GM23248 (cell line): ENCODE measurements at regions not wholly inside any gene's neighbourhood (a gene's known extent, or its start where the extent isn't known, plus 50 kb on each side); places are given as distances from the start of the nearest gene placed in this dataset.
A peak's percentile ranks its signal among the peaks of the same experiment; 100 is the strongest.

Experiments used
- DNase-seq: peaks from one replicate; pipeline ENCODE4 v3.0.0-alpha.2; 2015
- H2AFZ ChIP-seq: fragments of 200-600 bp; sonication (generic); 2 replicates; pipeline ENCODE4 v1.6.1; 2016; ENCODE audit warnings: antibody characterized with exemption
- H3F3A ChIP-seq: fragments of 200-600 bp; sonication (generic); 2 replicates; pipeline ENCODE4 v1.6.1; 2016; ENCODE audit warnings: mild to moderate bottlenecking, antibody characterized with exemption, mixed run types; ENCODE audit not compliant: insufficient read depth
- H3K27ac ChIP-seq: fragments of 200-600 bp; sonication (generic); 2 replicates; pipeline ENCODE4 v1.5.1; 2016; ENCODE audit warnings: mild to moderate bottlenecking
- H3K27me3 ChIP-seq: fragments of 200-600 bp; sonication (generic); replicated peaks from 2 replicates; pipeline ENCODE4 v1.6.1; 2016; ENCODE audit warnings: mild to moderate bottlenecking; ENCODE audit not compliant: insufficient read depth
- H3K36me3 ChIP-seq: fragments of 200-600 bp; sonication (generic); 2 replicates; pipeline ENCODE4 v1.6.1; 2016; ENCODE audit warnings: low read depth, mild to moderate bottlenecking
- H3K4me1 ChIP-seq: fragments of 200-600 bp; sonication (generic); 2 replicates; pipeline ENCODE4 v1.6.1; 2016; ENCODE audit warnings: mild to moderate bottlenecking; ENCODE audit not compliant: insufficient read depth
- H3K4me2 ChIP-seq: fragments of 200-600 bp; sonication (generic); one replicate; pipeline ENCODE4 v1.6.1; 2016; ENCODE audit warnings: mild to moderate bottlenecking; ENCODE audit not compliant: unreplicated experiment
- H3K4me3 ChIP-seq: fragments of 200-600 bp; sonication (generic); 2 replicates; pipeline ENCODE4 v1.5.1; 2016; ENCODE audit warnings: mild to moderate bottlenecking
- H3K79me2 ChIP-seq: fragments of 200-600 bp; sonication (generic); 2 replicates; pipeline ENCODE4 v1.6.1; 2016; ENCODE audit warnings: mild to moderate bottlenecking; ENCODE audit not compliant: insufficient read depth
- H3K9ac ChIP-seq: fragments of 200-600 bp; sonication (generic); 2 replicates; pipeline ENCODE4 v1.6.1; 2016; ENCODE audit warnings: mild to moderate bottlenecking
- H3K9me2 ChIP-seq: fragments of 200-600 bp; sonication (generic); 2 replicates; pipeline ENCODE4 v1.6.1; 2016; ENCODE audit warnings: mixed run types, mild to moderate bottlenecking, moderate library complexity; ENCODE audit not compliant: insufficient read depth
- H3K9me3 ChIP-seq: fragments of 200-600 bp; sonication (generic); one replicate; pipeline ENCODE4 v1.6.1; 2017; ENCODE audit warnings: low read depth
- H4K20me1 ChIP-seq: fragments of 200-600 bp; sonication (generic); 2 replicates; pipeline ENCODE4 v1.6.0; 2016; ENCODE audit not compliant: insufficient read depth
- EZH2 ChIP-seq: fragments of 200-600 bp; sonication (generic); IDR thresholded peaks from 2 replicates; pipeline ENCODE4 v1.6.1; 2018; ENCODE audit warnings: antibody characterized with exemption, mild to moderate bottlenecking; ENCODE audit not compliant: insufficient read depth, poor library complexity, severe bottlenecking
- EZH2phosphoT487 ChIP-seq: fragments of 200-600 bp; sonication (generic); IDR thresholded peaks from 2 replicates; pipeline ENCODE4 v1.6.1; 2018; ENCODE audit warnings: antibody characterized with exemption, moderate library complexity, mild to moderate bottlenecking, low read depth; ENCODE audit not compliant: insufficient read depth
- whole genome bisulfite sequencing, 2 experiments: methylation state at CpG; one replicate each; pipeline ENCODE4 v1.1.6; 2015 to 2017; ENCODE audit warnings: low lambda C conversion rate in 2 of 2, low coverage in 1 of 2; ENCODE audit errors: missing lambda C conversion rate in 2 of 2; 5-methylcytosine and 5-hydroxymethylcytosine counted together
- in situ Hi-C: fragments of 300-500 bp; cut with MboI; formaldehyde crosslinking; loops from 2 replicates; pipeline ENCODE4 v1.15.0; 2020

DNA sequence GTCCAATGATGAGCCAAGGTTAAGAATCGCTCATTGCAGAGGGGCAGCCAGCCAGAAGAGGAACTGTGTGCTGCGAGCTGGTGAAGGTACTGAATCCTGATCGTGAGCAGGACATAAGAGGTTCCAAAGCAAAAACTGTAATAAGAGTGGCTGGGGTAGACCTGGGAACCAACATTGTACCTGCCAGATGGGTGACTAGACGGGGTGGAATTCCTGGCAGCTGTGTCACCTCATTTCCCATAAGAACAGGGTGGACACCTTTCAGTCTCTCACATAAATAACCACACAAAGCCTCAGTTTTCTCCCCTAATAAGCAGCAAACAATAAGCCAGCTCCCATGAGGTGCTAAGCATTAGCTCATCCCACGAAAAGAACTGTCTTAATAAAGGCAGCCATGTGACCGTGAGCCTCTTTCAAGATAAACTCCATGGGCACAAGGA is 290.3 kb downstream of the SOX9 start:
- 87 to 89% methylated on average over 6 of the region's 6 CpGs for WGBS, 2 experiments
- TF ChIP-seq EZH2 (no peak), EZH2phosphoT487 (no peak)
- Histone ChIP-seq H3K9me3 (no peaks in the 10 kb centered on the region), H4K20me1 (no peaks in the 10 kb centered on the region), H3K9me2 (no peaks in the 10 kb centered on the region), H3F3A (peaks cover 7% of the 10 kb centered on the region), H3K79me2 (no peaks in the 10 kb centered on the region), H3K4me3 (no peak overlapping the region), H3K4me2 (no peak overlapping the region), H3K36me3 (no peaks in the 10 kb centered on the region), H3K9ac (no peak overlapping the region), H3K4me1 (peaks cover 21% of the 10 kb centered on the region), H3K27ac (no peak overlapping the region), H3K27me3 (no peaks in the 10 kb centered on the region), H2AFZ (no peak overlapping the region)
- DNase-seq: no peak
- in situ Hi-C loops: no loop called here

DNA sequence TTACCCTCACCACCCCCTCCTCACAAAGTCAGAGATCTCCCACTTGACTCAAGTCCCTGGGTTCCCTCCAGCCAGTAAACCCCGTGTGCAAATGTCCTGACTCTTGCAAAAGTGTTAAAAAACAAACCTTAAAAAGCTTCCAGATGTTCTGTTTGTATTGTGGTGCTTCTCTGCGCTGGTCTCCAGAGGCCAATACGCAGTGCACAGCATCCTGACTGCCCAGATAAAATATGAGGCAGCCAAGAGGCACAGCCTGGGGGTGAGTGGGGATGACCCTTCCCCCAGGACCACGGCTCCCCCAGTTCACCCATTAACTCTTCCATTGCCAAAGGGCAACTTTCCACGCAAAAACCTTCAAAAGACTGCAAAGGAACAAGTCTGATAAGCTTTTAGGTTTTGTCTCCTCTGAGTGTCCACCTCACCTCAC is 291.8 kb downstream of the SOX9 start:
- in situ Hi-C loops: no loop called here
- TF ChIP-seq EZH2: no peak
- TF ChIP-seq EZH2phosphoT487: no peak
- Histone ChIP-seq H3K36me3 (peaks cover 5% of the 10 kb centered on the region; the same call in 1 of the 2 replicates), H3K79me2 (no peaks in the 10 kb centered on the region), H2AFZ (no peak overlapping the region), H3K4me2 (no peak overlapping the region), H3K27ac (no peak overlapping the region), H3K4me3 (no peak overlapping the region), H4K20me1 (no peaks in the 10 kb centered on the region), H3K27me3 (no peaks in the 10 kb centered on the region), H3K9me3 (no peaks in the 10 kb centered on the region), H3K4me1 (peaks cover 12% of the 10 kb centered on the region), H3F3A (peaks cover 7% of the 10 kb centered on the region), H3K9me2 (no peaks in the 10 kb centered on the region), H3K9ac (no peak overlapping the region)
- 44 to 48% methylated on average over 5 of the region's 5 CpGs for whole genome bisulfite sequencing, 2 experiments
- peak; percentile 24 for DNase-seq

DNA sequence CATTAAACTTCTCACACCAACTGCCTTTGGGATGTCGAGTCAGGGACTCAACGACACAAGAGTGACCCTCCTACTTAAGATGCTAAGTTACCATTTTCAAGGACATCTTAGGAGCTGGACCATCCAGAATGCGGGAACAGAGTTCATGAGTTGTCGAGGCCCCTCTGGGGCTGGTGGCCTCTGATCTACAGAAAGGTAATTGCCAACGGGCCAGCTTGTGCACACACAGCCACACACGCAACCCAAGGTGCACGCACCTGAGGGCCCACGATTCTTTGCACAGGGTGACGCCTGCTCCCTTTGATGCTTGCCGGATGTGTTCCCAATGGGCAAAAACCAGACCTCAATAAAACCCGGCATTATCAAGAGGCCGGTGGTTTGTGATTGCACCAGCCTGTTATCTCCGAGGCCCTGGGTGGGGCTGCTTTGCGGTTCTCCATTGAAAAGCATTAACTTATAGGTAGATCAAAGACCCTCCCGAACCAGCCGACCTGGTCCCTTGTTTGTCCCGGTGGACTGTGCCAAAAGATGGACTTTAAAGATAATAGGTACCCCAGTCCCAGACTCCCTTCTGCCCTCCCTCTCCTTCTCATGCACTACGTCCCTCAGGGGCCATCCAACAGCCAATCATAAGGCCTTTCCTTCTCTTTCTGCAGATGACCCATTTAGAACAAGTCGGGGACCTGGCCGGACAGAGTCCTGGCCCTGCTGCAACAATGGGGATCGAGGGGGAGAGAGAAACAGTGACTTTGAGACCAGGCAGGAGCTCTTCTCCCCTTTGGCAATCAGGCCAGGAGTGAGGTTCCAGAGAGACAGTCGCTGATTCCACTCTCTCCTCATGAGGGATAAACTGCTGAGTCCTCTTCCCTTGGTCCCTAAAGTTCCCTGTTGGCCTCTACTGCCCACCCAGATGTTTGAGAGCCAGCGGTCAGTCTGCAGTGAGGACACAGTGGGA is 292.5 kb downstream of the SOX9 start:
- Histone ChIP-seq H3K4me3 (no peak overlapping the region), H3K4me1 (peaks cover 6% of the 10 kb centered on the region; the same call in 1 of the 2 replicates), H3K9me3 (no peaks in the 10 kb centered on the region), H3K9me2 (no peaks in the 10 kb centered on the region), H3K36me3 (peaks cover 6% of the 10 kb centered on the region; the same call in 1 of the 2 replicates), H3K27me3 (no peaks in the 10 kb centered on the region), H2AFZ (no peak overlapping the region), H3K79me2 (no peaks in the 10 kb centered on the region), H3K9ac (no peak overlapping the region), H3F3A (no peaks in the 10 kb centered on the region), H3K27ac (no peak overlapping the region), H4K20me1 (no peaks in the 10 kb centered on the region), H3K4me2 (no peak overlapping the region)
- 90 to 93% methylated on average over 23 of the region's 23 CpGs for WGBS, 2 experiments
- TF ChIP-seq EZH2phosphoT487 (no peak), EZH2 (no peak)
- in situ Hi-C loops: no loop called here
- DNase-seq: no peak

- Histone ChIP-seq H4K20me1 (no peaks in the 10 kb centered on the region), H3K36me3 (peaks cover 6% of the 10 kb centered on the region; the same call in 1 of the 2 replicates), H3K27ac (no peak overlapping the region), H3F3A (no peaks in the 10 kb centered on the region), H3K4me3 (no peak overlapping the region), H2AFZ (no peak overlapping the region), H3K4me1 (peaks cover 5% of the 10 kb centered on the region; the same call in 1 of the 2 replicates), H3K79me2 (no peaks in the 10 kb centered on the region), H3K27me3 (no peaks in the 10 kb centered on the region), H3K4me2 (no peak overlapping the region), H3K9ac (no peak overlapping the region), H3K9me3 (no peaks in the 10 kb centered on the region), H3K9me2 (no peaks in the 10 kb centered on the region)
- 87 to 99% methylated on average over 5 of the region's 5 CpGs for WGBS, 2 experiments
- in situ Hi-C loops: no loop called here
- TF ChIP-seq EZH2 (no peak), EZH2phosphoT487 (no peak)
- no peak for DNase-seq
These were observed 293.2 kb downstream of the SOX9 start for GRCh38 chr17:72414032-72414396.
